GM23248 (cell line): ENCODE measurements at regions not wholly inside any gene's neighbourhood (a gene's known extent, or its start where the extent isn't known, plus 50 kb on each side); places are given as distances from the start of the nearest gene placed in this dataset.
A peak's percentile ranks its signal among the peaks of the same experiment; 100 is the strongest.

Experiments used
- DNase-seq: peaks from one replicate; pipeline ENCODE4 v3.0.0-alpha.2; 2015
- H2AFZ ChIP-seq: fragments of 200-600 bp; sonication (generic); 2 replicates; pipeline ENCODE4 v1.6.1; 2016; ENCODE audit warnings: antibody characterized with exemption
- H3F3A ChIP-seq: fragments of 200-600 bp; sonication (generic); 2 replicates; pipeline ENCODE4 v1.6.1; 2016; ENCODE audit warnings: mild to moderate bottlenecking, antibody characterized with exemption, mixed run types; ENCODE audit not compliant: insufficient read depth
- H3K27ac ChIP-seq: fragments of 200-600 bp; sonication (generic); 2 replicates; pipeline ENCODE4 v1.5.1; 2016; ENCODE audit warnings: mild to moderate bottlenecking
- H3K27me3 ChIP-seq: fragments of 200-600 bp; sonication (generic); replicated peaks from 2 replicates; pipeline ENCODE4 v1.6.1; 2016; ENCODE audit warnings: mild to moderate bottlenecking; ENCODE audit not compliant: insufficient read depth
- H3K36me3 ChIP-seq: fragments of 200-600 bp; sonication (generic); 2 replicates; pipeline ENCODE4 v1.6.1; 2016; ENCODE audit warnings: low read depth, mild to moderate bottlenecking
- H3K4me1 ChIP-seq: fragments of 200-600 bp; sonication (generic); 2 replicates; pipeline ENCODE4 v1.6.1; 2016; ENCODE audit warnings: mild to moderate bottlenecking; ENCODE audit not compliant: insufficient read depth
- H3K4me2 ChIP-seq: fragments of 200-600 bp; sonication (generic); one replicate; pipeline ENCODE4 v1.6.1; 2016; ENCODE audit warnings: mild to moderate bottlenecking; ENCODE audit not compliant: unreplicated experiment
- H3K4me3 ChIP-seq: fragments of 200-600 bp; sonication (generic); 2 replicates; pipeline ENCODE4 v1.5.1; 2016; ENCODE audit warnings: mild to moderate bottlenecking
- H3K79me2 ChIP-seq: fragments of 200-600 bp; sonication (generic); 2 replicates; pipeline ENCODE4 v1.6.1; 2016; ENCODE audit warnings: mild to moderate bottlenecking; ENCODE audit not compliant: insufficient read depth
- H3K9ac ChIP-seq: fragments of 200-600 bp; sonication (generic); 2 replicates; pipeline ENCODE4 v1.6.1; 2016; ENCODE audit warnings: mild to moderate bottlenecking
- H3K9me2 ChIP-seq: fragments of 200-600 bp; sonication (generic); 2 replicates; pipeline ENCODE4 v1.6.1; 2016; ENCODE audit warnings: mixed run types, mild to moderate bottlenecking, moderate library complexity; ENCODE audit not compliant: insufficient read depth
- H3K9me3 ChIP-seq: fragments of 200-600 bp; sonication (generic); one replicate; pipeline ENCODE4 v1.6.1; 2017; ENCODE audit warnings: low read depth
- H4K20me1 ChIP-seq: fragments of 200-600 bp; sonication (generic); 2 replicates; pipeline ENCODE4 v1.6.0; 2016; ENCODE audit not compliant: insufficient read depth
- EZH2 ChIP-seq: fragments of 200-600 bp; sonication (generic); IDR thresholded peaks from 2 replicates; pipeline ENCODE4 v1.6.1; 2018; ENCODE audit warnings: antibody characterized with exemption, mild to moderate bottlenecking; ENCODE audit not compliant: insufficient read depth, poor library complexity, severe bottlenecking
- EZH2phosphoT487 ChIP-seq: fragments of 200-600 bp; sonication (generic); IDR thresholded peaks from 2 replicates; pipeline ENCODE4 v1.6.1; 2018; ENCODE audit warnings: antibody characterized with exemption, moderate library complexity, mild to moderate bottlenecking, low read depth; ENCODE audit not compliant: insufficient read depth
- WGBS, 2 experiments: methylation state at CpG; one replicate each; pipeline ENCODE4 v1.1.6; 2015 to 2017; ENCODE audit warnings: low lambda C conversion rate in 2 of 2, low coverage in 1 of 2; ENCODE audit errors: missing lambda C conversion rate in 2 of 2; 5-methylcytosine and 5-hydroxymethylcytosine counted together
- in situ Hi-C: fragments of 300-500 bp; cut with MboI; formaldehyde crosslinking; loops from 2 replicates; pipeline ENCODE4 v1.15.0; 2020

DNA sequence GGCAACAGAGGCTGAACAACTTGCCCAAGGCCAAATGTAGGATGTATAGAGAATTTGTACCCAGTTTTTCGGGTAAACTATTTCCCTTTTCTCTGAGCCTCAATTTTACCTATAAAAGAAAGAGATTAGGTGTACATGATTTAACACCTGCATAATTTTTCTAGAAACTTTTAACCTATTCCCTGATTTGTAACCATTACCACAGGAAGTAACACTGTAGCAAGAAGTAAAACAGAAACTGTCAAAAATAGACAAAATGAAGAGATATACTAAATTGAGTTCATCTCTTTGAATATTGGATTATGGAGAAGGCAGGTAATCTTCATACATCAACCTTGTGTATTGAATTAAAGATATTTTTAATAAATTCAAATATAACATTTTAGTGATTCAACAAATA lies 136.2 kb downstream of the ZC3H11B start:
- H3K9ac ChIP-seq, result no peak overlapping the region
- no peaks in the 10 kb centered on the region for H3K36me3 ChIP-seq
- no peak overlapping the region for H3K4me2 ChIP-seq
- H3K9me3 ChIP-seq, result no peaks in the 10 kb centered on the region
- TF ChIP-seq EZH2phosphoT487, result no peak
- no peak for TF ChIP-seq EZH2
- H3F3A ChIP-seq, result no peaks in the 10 kb centered on the region
- no peak overlapping the region for H3K4me3 ChIP-seq
- H3K9me2 ChIP-seq, result no peaks in the 10 kb centered on the region
- no peaks in the 10 kb centered on the region for H4K20me1 ChIP-seq
- in situ Hi-C loops, result no loop called here
- no peaks in the 10 kb centered on the region for H3K4me1 ChIP-seq
- H3K27ac ChIP-seq, result no peak overlapping the region
- no peaks in the 10 kb centered on the region for H3K79me2 ChIP-seq
- H3K27me3 ChIP-seq, result no peaks in the 10 kb centered on the region
- 86 to 88% methylated on average over 1 of the region's 1 CpG for WGBS, 2 experiments
- no peak overlapping the region for H2AFZ ChIP-seq
- no peak for DNase-seq

DNA sequence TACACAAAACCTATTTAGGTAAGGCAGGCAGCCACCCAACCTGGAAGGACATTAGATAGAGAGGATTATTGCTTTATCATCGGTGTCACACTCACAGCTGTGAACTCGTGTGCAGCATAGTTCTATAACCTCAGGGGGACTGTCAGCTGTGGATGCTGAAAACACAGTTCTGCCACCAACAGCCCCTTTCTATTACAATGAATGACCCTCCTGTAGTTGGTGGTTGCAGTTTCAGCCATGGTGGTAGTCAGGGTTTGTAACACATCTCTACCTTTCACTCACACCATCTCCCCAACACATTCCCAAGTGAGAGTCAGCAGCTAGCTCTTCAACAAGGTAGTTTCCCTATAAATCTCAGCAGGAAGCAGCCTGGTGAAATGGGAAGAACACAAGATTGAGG lies 136.8 kb downstream of the ZC3H11B start:
- no peaks in the 10 kb centered on the region for H3K36me3 ChIP-seq
- no peak overlapping the region for H3K4me2 ChIP-seq
- no peaks in the 10 kb centered on the region for H3K79me2 ChIP-seq
- H3K27me3 ChIP-seq, result no peaks in the 10 kb centered on the region
- TF ChIP-seq EZH2phosphoT487 (no peak), EZH2 (no peak)
- no peaks in the 10 kb centered on the region for H3F3A ChIP-seq
- no peak overlapping the region for H2AFZ ChIP-seq
- H4K20me1 ChIP-seq, result no peaks in the 10 kb centered on the region
- no peak overlapping the region for H3K27ac ChIP-seq
- 82 to 91% methylated on average over 2 of the region's 2 CpGs for WGBS, 2 experiments
- no peak overlapping the region for H3K4me3 ChIP-seq
- H3K9me2 ChIP-seq, result no peaks in the 10 kb centered on the region
- no peak overlapping the region for H3K9ac ChIP-seq
- no peaks in the 10 kb centered on the region for H3K4me1 ChIP-seq
- in situ Hi-C loops, result no loop called here
- H3K9me3 ChIP-seq, result no peaks in the 10 kb centered on the region
- no peak for DNase-seq

DNA sequence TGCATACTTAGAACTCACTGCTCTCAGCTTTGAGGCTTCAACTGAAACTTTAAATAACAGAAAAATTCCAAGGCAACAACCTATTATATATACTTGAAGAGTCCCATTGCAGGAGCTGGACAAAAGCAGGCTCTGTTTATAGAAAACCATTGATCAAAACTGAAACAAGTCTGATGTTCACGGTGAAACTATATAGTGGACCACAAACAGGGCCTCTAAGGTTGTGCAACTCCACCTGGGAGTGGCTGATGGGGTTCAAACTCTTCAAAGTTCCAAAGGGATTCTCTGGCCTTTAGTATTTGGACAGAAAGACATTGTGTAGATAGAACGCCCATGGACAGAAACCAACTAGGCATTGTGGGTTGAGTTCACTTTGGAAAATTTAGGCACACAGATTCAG lies 140.3 kb downstream of the ZC3H11B start:
- no peak for DNase-seq
- TF ChIP-seq EZH2, result no peak
- TF ChIP-seq EZH2phosphoT487, result no peak
- no peak overlapping the region for H3K27ac ChIP-seq
- no peaks in the 10 kb centered on the region for H3K79me2 ChIP-seq
- H3K4me3 ChIP-seq, result no peak overlapping the region
- no peak overlapping the region for H3K9ac ChIP-seq
- H3K9me3 ChIP-seq, result no peaks in the 10 kb centered on the region
- no peak overlapping the region for H3K4me2 ChIP-seq
- in situ Hi-C loops, result no loop called here
- H3K4me1 ChIP-seq, result no peaks in the 10 kb centered on the region; the same call in 1 of the 2 replicates
- H3K36me3 ChIP-seq, result no peaks in the 10 kb centered on the region
- H2AFZ ChIP-seq, result no peak overlapping the region
- no peaks in the 10 kb centered on the region for H3K9me2 ChIP-seq
- WGBS, 2 experiments, result 57 to 74% methylated on average over 2 of the region's 2 CpGs
- H3F3A ChIP-seq, result no peaks in the 10 kb centered on the region
- no peaks in the 10 kb centered on the region for H3K27me3 ChIP-seq
- H4K20me1 ChIP-seq, result no peaks in the 10 kb centered on the region

DNA sequence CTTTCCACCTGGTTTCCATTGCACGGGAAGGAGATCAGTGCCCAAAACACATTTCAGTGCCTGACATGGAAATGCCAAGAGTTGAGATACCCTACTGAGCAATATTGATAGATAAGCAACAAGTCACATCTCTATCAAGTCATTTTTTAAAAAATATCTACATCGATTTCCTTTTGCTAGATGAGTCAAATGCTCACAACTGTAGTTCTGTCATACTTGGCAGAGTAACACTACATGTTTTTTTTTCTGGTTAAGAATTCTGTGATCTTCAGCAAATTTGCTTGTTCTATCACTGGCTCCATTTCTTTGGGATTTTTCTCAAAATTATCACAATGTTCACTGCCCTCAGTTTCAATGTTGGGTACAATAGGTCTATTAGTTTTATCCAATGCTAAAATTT lies 145.4 kb downstream of the ZC3H11B start:
- 6 to 8% methylated on average over 2 of the region's 2 CpGs for WGBS, 2 experiments
- Histone ChIP-seq H3K9me3 (no peaks in the 10 kb centered on the region), H4K20me1 (no peaks in the 10 kb centered on the region), H3K79me2 (no peaks in the 10 kb centered on the region), H3K9ac (no peak overlapping the region), H3K9me2 (no peaks in the 10 kb centered on the region), H2AFZ (no peak overlapping the region), H3K27me3 (no peaks in the 10 kb centered on the region), H3K36me3 (no peaks in the 10 kb centered on the region), H3K27ac (no peak overlapping the region), H3K4me2 (peak overlapping the region; percentile 2), H3K4me1 (peaks cover 25% of the 10 kb centered on the region), H3K4me3 (no peak overlapping the region), H3F3A (peaks cover 12% of the 10 kb centered on the region; the same call in 1 of the 2 replicates)
- in situ Hi-C loops, result no loop called here
- TF ChIP-seq EZH2 (no peak), EZH2phosphoT487 (no peak)
- DNase-seq, result peak; percentile 69

DNA sequence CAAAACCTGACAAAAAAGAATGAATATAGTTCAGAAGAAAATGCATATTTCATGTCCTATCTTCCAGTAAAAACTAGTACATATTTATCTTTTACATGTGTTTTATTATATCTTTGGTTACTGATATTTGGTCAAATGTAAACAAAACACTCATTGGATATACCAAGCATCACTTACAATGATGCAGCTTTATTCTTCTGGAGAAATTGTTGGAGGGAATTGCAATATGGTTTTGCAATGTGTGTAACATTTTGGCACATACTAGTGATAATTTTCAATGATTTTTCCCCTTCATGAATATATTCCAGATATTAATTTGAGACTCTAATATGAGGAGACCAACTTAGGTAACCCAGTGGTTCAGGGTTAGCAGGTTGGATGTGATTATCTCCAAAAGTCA lies 146.1 kb downstream of the ZC3H11B start:
- H3K4me3 ChIP-seq, result no peak overlapping the region
- H3K4me2 ChIP-seq, result no peak overlapping the region
- H2AFZ ChIP-seq, result no peak overlapping the region
- no peak for TF ChIP-seq EZH2
- TF ChIP-seq EZH2phosphoT487, result no peak
- no peaks in the 10 kb centered on the region for H4K20me1 ChIP-seq
- peaks cover 16% of the 10 kb centered on the region for H3F3A ChIP-seq
- no peaks in the 10 kb centered on the region for H3K9me2 ChIP-seq
- no peaks in the 10 kb centered on the region for H3K27me3 ChIP-seq
- in situ Hi-C loops, result no loop called here
- no peaks in the 10 kb centered on the region for H3K36me3 ChIP-seq
- H3K4me1 ChIP-seq, result peaks cover 28% of the 10 kb centered on the region
- no peak for DNase-seq
- no peaks in the 10 kb centered on the region for H3K9me3 ChIP-seq
- H3K9ac ChIP-seq, result no peak overlapping the region
- H3K27ac ChIP-seq, result no peak overlapping the region
- no peaks in the 10 kb centered on the region for H3K79me2 ChIP-seq
